BJ (cell line): ENCODE measurements at regions not wholly inside any gene's neighbourhood (a gene's known extent, or its start where the extent isn't known, plus 50 kb on each side); places are given as distances from the start of the nearest gene placed in this dataset.

Experiments
- CTCF ChIA-PET: fragments of 350-600 bp; formaldehyde crosslinking; extraction: SDS; loops from one replicate; lab custom pipeline; 2021; ENCODE audit warnings: antibody characterized with exemption, inconsistent platforms; lab: Yijun Ruan, JAX
- POLR2A ChIA-PET: fragments of 300-600 bp; sonication (Branson Sonifier 250); formaldehyde crosslinking; extraction: SDS; loops from one replicate; lab custom pipeline; 2021; ENCODE audit warnings: antibody characterized with exemption; lab: Charles Lee
- DNase-seq: peaks from one replicate; pipeline ENCODE4 v3.0.0-alpha.2; 2011; ENCODE audit warnings: low read depth
- H3K27me3 ChIP-seq: 2 replicates; pipeline ENCODE4 v1.6.0; 2011; ENCODE audit warnings: low read length; ENCODE audit not compliant: control insufficient read depth, insufficient read depth
- H3K36me3 ChIP-seq: 2 replicates; pipeline ENCODE4 v1.5.1; 2011; ENCODE audit warnings: low read length; ENCODE audit not compliant: control insufficient read depth, insufficient read depth
- H3K4me3 ChIP-seq: 2 replicates; pipeline ENCODE4 v1.5.1; 2011; ENCODE audit warnings: low read depth, mild to moderate bottlenecking, control low read depth, low read length
- TF ChIP-seq, protein P1 (sequence below): IDR thresholded peaks from 2 replicates; pipeline ENCODE4 v1.5.1; 2011; ENCODE audit warnings: low read depth, mild to moderate bottlenecking, control low read depth, inconsistent platforms, low read length, moderate library complexity; ENCODE audit not compliant: insufficient read depth

GRCh38 chr15:36409819-36410218 lies 169.6 kb upstream of the CDIN1 start:
- POLR2A ChIA-PET, result no interaction called here

DNA sequence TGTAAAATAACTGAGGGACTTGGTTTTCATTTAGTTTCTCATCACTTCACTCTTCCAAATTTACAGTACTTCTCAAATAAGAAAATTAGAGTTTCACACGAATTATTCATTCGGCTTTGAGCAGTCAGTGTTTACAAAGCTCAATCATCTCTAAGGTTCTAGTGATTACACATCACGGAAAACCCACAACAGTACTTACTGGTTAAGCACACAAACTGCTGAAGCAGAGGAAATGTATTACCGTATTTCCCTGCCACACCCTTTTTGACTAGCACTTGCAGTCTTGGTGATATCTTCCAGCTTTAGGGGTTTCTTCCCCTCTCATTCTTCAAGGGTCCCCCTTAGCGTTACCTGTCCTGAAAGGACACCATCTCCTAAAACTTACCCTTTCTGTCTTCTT lies 164.8 kb upstream of the CDIN1 start:
- CTCF ChIA-PET, result interaction anchor here (1.5 to 1.8 kb wide), 2 partner anchors 12 to 21 kb away, joined by 4 to 5 read pairs; no protein-coding TSS in a partner anchor
- Histone ChIP-seq H3K4me3 (no peak overlapping the region), H3K27me3 (no peaks in the 10 kb centered on the region), H3K36me3 (no peaks in the 10 kb centered on the region)
- POLR2A ChIA-PET, result no interaction called here
- TF ChIP-seq, protein P1, sequence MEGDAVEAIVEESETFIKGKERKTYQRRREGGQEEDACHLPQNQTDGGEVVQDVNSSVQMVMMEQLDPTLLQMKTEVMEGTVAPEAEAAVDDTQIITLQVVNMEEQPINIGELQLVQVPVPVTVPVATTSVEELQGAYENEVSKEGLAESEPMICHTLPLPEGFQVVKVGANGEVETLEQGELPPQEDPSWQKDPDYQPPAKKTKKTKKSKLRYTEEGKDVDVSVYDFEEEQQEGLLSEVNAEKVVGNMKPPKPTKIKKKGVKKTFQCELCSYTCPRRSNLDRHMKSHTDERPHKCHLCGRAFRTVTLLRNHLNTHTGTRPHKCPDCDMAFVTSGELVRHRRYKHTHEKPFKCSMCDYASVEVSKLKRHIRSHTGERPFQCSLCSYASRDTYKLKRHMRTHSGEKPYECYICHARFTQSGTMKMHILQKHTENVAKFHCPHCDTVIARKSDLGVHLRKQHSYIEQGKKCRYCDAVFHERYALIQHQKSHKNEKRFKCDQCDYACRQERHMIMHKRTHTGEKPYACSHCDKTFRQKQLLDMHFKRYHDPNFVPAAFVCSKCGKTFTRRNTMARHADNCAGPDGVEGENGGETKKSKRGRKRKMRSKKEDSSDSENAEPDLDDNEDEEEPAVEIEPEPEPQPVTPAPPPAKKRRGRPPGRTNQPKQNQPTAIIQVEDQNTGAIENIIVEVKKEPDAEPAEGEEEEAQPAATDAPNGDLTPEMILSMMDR, result no peak
- DNase-seq, result no peak

More at GRCh38 chr15:36409819-36410218, 169.6 kb upstream of the CDIN1 start:
- H3K36me3 ChIP-seq, result no peaks in the 10 kb centered on the region
- no peak for DNase-seq
- TF ChIP-seq, protein P1, result no peak
- H3K27me3 ChIP-seq, result no peaks in the 10 kb centered on the region
- CTCF ChIA-PET, result interaction anchor here (0.7 kb wide), 1 partner anchor 1414 kb away, joined by 3 read pairs; no protein-coding TSS in a partner anchor
- no peak overlapping the region for H3K4me3 ChIP-seq

- H3K4me3 ChIP-seq, result no peak overlapping the region
- ChIA-PET POLR2A (no interaction called here), CTCF (interaction anchor here (0.7 to 1.8 kb wide), 3 partner anchors 8 to 69 kb away, joined by 3 to 5 read pairs (median 3); no protein-coding TSS in a partner anchor)
- TF ChIP-seq, protein P1, result no peak
- no peaks in the 10 kb centered on the region for H3K27me3 ChIP-seq
- DNase-seq, result no peak
- no peaks in the 10 kb centered on the region for H3K36me3 ChIP-seq
These were observed 163.8 kb upstream of the CDIN1 start for GRCh38 chr15:36415643-36416042.

- CTCF ChIA-PET, result no interaction called here
- no peak overlapping the region for H3K4me3 ChIP-seq
- H3K27me3 ChIP-seq, result no peaks in the 10 kb centered on the region
- H3K36me3 ChIP-seq, result no peaks in the 10 kb centered on the region
- TF ChIP-seq, protein P1, result no peak
- DNase-seq, result no peak
- POLR2A ChIA-PET, result no interaction called here
These were observed 156.8 kb upstream of the CDIN1 start for GRCh38 chr15:36422631-36423030.

DNA sequence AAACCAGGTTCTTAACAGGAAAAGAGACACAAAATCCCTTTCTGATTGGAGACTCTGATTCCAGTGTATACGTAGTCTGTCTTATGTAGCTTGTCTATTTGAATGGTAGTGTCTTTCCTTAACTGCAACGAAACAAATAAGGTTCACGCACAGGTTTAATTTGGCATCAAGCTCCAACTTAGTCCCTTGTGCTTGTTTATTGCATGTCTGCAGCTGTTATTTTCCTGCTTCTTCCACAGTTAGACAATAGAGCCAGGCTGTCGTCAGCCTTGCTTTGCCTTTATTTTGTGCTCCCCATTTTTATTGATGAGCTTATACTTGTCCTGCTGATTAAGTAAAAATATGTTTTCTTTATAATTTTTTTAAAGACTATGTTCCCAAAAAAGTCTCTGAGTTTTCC lies 152.7 kb upstream of the CDIN1 start:
- ChIA-PET POLR2A (no interaction called here), CTCF (interaction anchor here (0.7 to 2.3 kb wide), 2 partner anchors 11 to 438 kb away, joined by 3 to 5 read pairs; no protein-coding TSS in a partner anchor)
- Histone ChIP-seq H3K27me3 (no peaks in the 10 kb centered on the region), H3K4me3 (no peak overlapping the region), H3K36me3 (no peaks in the 10 kb centered on the region)
- no peak for DNase-seq
- TF ChIP-seq, protein P1, result no peak
